ENCODE measurements at regions not wholly inside any gene's neighbourhood (a gene's known extent, or its start where the extent isn't known, plus 50 kb on each side); places are given as distances from the start of the nearest gene placed in this dataset.
"Not testable (repeated sequence)": the region's sequence is repeated elsewhere in the genome, so short reads cannot be mapped to it uniquely, and the experiment has no call there.

GRCh38 chr1:83345375-83345774, 653.6 kb downstream of the TTLL7 start:
- not testable (repeated sequence) for DNase-seq

- DNase-seq, result not testable (repeated sequence)
Observed at GRCh38 chr1:83343767-83344166, 655.2 kb downstream of the TTLL7 start.

- DNase-seq, result not testable (repeated sequence)
Observed at GRCh38 chr1:83342995-83343394, 655.9 kb downstream of the TTLL7 start.

DNA sequence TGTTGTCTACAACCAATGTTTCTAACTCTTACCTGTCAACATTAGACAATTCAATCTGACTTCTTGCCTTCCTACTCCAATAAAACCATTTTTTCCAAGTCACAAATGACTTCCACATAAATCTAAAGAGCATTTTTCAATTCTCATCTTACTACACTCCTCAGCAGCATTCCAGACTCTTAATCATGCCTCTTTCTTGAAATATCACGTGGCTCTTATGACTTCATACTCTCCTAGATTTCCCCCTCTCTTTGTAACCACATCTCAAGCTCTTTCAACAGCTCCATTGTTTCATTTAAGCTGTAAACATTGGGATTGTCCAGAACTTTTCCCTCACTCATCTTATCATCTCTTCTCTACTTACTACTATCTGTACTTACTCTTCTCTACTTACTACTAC, 666.6 kb downstream of the TTLL7 start:
- not testable (repeated sequence) for DNase-seq

- no peak for DNase-seq
Observed at GRCh38 chr1:83318366-83318765, 680.6 kb downstream of the TTLL7 start.

DNA sequence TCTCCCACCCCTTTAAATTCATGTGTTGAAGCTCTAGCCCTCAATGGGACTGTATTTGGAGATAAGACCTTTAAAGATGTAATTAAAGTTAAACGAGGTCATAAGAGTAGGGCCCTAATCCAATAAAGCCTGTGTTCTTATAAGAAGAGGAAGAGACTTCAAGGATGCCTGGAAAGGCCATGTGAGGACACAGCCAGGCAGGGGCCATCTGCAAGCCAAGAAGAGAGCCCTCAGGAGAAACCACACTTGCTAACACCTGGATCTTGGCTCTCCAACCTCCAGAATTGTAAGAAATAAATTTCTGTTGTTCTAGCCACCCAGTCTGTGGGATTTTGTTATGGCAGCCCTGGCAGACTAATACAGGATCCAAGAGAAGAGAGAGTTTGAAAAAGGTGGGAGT, 683.5 kb downstream of the TTLL7 start:
- not testable (repeated sequence) for DNase-seq

DNA sequence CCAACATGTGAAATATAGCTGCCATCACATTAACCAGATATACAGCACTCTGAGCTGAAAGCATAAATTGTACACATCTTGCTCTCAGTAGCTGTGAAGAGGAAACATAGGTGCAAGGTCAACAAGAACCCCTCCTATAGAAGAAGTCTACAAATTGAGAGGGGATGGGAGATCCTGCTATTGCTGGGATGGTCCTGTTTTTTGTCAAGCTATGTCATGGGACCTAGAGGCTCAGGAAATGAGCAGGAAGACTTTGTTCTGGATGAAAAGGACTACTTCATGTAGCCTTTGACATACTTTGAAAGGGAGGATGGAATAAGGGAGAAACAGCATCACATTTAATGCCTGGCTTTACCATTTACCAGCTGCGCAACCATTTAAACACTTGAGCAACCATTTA, 688.8 kb downstream of the TTLL7 start:
- DNase-seq, result not testable (repeated sequence)

DNA sequence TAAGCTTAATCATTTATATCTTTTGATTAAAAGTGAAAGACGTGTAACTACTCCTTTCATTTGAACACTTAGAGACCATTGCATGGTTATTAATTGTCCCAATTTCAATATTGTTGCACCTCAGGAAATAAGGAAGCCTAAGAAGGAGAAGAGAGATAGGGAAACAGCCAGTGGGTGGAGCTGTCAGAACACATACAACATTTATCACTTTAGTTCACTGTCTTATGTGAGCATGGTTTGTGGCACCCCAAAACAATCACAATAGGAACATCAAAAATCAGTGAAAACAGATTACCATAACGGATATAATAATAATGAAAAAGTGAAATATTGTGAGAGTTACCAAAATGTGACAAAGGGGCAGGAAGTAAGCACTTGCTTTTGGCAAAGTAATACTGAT, 689.9 kb downstream of the TTLL7 start:
- DNase-seq, result not testable (repeated sequence)

DNA sequence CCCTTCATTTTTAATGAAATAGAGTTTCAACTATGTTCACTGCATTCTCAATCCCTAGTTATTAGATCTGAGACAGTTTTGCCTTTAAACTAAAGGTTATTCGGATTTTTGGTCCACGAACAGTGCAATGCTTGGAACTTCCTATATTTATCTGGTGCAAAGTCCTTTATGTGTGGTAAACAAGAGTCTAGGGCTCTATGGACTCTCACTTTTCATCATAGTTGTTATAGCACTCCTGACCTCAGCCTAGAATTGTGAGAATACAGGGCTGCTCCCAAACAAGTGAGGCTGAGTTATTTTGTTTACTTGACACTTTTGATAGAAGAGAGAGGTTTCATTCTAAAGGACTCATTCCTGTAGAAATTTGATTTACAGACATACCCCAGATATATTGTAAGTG, 692.1 kb downstream of the TTLL7 start:
- DNase-seq, result not testable (repeated sequence)

DNA sequence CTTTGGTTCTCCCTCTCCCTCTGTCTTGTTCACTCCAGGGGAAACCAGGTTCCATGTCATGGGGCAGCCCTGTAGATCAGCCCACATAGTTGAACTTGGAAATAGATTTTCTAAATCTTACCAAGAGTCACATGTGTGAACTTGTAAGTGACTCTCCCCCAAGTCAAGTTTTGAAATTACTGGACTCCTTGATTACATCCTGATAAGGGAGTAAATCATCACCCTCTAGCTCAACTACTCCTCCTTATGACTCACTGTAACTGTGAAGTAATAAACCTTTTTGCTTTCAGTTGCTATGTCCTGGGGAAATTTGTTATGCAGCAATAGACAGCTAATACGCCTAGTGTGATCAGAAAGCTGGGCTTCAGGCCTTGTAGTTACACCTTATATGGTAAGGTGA, 703.3 kb downstream of the TTLL7 start:
- DNase-seq, result not testable (repeated sequence)

GRCh38 chr1:83287391-83287790, 711.5 kb downstream of the TTLL7 start:
- DNase-seq, result not testable (repeated sequence)

- not testable (repeated sequence) for DNase-seq
Observed at GRCh38 chr1:83274656-83275055, 724.3 kb downstream of the TTLL7 start.

DNA sequence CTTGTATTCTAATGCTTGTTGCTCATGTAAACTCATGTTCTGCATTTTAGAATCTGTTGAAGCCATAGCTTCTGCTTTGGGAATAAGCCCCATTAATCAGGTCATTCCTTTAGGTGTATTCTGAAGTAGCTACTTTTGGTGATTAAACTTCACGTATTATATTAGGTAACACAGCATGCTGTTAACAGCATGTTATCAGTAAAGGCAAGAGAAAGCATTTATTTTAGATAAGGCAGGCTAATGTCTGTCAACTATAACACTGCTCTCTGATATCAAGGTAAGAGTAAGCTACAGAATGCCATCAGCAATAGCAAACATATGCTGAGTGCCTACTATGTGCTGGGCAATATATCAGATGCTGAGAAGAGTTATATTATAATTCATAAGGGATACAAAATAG, 726.4 kb downstream of the TTLL7 start:
- DNase-seq, result not testable (repeated sequence)

DNA sequence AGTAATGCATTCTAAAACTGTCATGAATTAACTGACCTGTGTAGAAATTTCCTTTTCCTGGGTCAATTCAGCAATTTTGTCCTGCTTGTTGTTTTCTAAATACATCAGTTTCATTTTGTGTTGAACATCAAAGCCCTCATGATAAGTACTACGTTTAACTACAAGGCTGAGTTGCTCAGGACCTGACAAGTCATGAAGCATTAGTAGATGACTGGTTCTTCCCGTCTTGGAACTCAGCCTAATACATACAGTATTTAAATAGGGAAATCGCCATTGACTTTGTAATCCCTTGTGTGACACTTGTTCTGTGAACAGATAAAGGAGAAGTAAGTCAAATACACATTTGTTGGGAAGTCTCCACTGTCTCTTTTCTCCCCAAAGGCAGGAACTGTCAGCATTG, 727.1 kb downstream of the TTLL7 start:
- peak in 1 of 3 donors; percentile 0 for DNase-seq

- not testable (repeated sequence) for DNase-seq
Observed at GRCh38 chr1:83270801-83271200, 728.1 kb downstream of the TTLL7 start.

DNA sequence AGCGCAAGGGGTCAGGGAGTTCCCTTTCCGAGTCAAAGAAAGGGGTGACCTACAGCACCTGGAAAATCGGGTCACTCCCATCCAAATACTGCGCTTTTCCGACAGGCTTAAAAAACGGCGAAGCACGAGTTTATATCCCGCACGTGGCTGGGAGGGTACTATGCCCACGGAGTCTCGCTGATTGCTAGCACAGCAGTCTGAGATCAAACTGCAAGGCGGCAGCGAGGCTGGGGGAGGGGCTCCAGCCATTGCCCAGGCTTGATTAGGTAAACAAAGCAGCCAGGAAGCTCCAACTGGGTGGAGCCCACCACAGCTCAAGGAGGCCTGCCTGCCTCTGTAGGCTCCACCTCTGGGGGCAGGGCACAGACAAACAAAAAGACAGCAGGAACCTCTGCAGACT, 735.1 kb downstream of the TTLL7 start:
- not testable (repeated sequence) for DNase-seq

- DNase-seq, result not testable (repeated sequence)
Observed at GRCh38 chr1:83251687-83252086, 747.2 kb downstream of the TTLL7 start.

GRCh38 chr1:83246780-83247179, 752.2 kb downstream of the TTLL7 start:
- DNase-seq, result not testable (repeated sequence)

DNA sequence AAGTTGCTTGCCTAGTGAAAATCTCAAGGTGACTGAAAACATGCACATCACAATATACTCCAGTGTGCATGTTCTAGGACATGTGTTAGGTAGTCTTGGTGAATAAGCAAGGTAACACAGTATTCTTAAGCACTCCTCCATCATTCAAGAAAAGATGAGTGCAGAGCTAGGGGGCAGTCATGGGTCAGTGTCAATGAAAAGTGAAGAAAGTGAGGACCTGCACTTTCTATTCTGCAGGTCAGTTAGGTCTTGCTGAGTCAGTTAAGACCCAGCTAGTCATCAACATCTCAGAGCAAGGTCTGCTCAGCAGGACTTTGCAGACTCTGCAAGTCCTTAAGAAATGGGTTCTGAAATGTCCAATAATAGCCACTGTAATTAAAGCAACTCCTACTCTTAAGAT, 754.1 kb downstream of the TTLL7 start:
- not testable (repeated sequence) for DNase-seq

DNA sequence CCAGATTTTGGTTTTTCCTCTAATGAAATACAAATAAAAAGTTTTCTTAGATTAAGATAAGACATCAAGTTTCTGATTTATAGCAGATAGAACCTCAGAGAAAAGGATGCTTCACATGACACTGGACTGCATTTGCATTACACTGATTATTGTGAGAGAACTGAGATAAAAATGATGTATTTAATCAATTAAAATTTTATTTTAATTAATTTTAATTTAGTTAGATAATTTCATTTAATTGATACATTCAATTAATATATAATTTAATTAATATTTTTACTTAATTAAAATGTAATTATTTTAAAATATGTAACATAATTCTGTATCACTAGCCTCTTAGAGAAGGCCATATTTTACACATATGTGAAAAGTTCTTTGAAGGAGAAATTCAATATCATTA, 759.4 kb downstream of the TTLL7 start:
- not testable (repeated sequence) for DNase-seq

DNA sequence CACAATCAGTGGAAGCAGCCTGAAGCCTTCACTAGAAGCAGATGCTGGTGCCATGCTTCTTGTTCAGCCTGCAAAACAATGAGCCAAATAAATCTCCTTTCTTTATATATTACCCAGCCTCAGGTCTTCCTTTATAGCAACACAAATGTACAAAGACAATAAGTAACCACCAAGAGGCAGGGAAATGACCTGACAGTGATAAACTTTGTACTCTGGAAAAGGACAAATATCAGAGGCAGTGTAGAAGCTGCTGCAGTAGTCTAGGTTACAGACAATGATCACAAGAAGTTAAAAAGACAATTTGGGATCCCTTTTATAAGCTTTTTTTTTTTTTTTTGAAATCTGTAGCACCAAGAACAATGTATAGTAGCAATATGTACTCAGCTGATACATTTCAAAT, 760.3 kb downstream of the TTLL7 start:
- not testable (repeated sequence) for DNase-seq

DNA sequence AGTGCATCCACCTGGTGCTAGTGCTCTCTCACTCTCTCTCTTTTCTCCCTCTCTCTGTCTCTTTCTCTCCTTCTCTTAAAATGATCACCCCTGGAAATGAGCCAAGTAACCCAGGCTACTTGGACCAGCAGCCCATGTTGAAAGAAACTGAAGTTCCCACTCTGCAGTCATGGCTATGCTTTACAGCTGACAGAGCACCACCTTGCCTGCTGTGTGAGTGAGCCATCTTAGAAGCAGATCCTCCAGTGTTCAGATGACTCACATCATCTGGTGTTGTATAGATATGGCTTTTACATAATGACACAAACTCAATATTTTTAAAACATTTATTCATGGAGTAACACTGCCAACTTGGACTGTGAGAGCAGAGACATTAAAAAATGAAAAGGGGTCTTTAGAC, 779.1 kb downstream of the TTLL7 start:
- DNase-seq, result not testable (repeated sequence)

DNA sequence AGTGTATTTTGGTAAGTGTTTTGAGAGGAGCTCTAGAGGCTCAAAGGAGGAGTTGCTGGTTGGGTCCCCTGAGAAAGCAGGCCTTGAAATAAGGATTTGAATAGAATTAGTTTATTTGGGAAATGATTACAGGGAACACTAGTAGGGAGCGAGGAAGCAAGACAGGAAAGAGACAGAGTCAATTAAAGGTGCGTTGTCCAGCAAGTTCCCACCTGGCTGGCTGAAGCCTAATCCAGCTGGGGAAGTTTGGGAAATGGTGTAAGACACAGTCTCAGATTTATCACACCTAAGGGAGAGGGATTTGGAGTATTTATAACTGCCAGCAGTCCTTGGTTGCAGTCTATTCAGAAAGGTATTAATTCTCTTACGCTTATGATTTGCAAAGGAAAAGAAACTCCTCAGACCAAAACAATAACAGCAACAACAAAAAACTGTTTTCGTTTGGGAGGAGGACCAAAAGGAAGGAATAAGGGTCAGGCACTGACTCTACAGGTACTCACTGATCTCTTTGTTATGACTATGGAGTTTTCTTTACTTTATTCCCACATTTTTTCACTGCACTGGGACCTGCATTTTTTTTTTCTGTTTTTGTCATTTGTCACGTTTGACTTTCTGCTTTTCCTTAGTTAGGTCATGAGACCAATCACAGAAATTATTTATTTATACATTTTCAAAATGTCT, 780.8 kb downstream of the TTLL7 start:
- DNase-seq, result not testable (repeated sequence)

DNA sequence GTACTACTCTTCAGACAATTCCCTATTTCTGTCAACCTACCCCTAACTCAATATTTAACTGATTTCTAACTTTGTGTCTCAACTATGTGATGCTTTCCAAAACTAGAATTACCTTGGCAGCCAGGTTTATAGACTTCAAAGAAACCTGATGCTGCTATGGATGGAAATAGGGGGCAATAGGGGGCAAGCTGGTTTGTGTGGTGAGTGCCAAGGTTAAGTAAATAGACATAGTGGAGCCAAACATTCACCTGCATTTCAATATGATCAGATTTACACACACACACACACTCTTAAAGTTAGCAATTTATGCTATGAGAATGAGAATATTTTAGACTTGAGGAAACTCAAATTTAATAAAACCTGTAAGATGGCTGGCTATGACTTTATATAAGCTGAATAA, 784.6 kb downstream of the TTLL7 start:
- DNase-seq, result not testable (repeated sequence)

GRCh38 chr1:83213648-83214047, 785.3 kb downstream of the TTLL7 start:
- DNase-seq, result not testable (repeated sequence)

All from suppressor macrophage treated with lipopolysaccharide for 1 hour (primary cell).